ENCODE measurements at regions not wholly inside any gene's neighbourhood (a gene's known extent, or its start where the extent isn't known, plus 50 kb on each side); places are given as distances from the start of the nearest gene placed in this dataset.

DNA sequence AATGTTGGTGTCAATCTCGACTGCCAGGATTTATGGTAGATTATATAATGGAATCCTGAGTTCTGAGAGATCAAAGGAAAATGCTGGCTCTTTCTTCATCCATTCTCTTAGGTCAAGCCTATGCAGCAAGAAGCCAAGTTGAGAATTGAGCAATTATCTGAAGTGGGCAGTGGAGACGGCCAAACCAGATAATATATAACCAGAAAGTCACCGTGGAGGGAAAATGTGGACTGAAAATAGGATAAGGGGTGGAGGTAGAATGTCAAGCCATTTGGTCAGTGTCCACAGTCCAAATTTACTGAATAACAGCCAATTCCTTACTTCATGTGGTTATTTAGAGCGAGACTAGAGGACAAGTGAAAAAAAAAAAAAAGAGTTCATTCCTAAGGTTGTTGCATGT, 107.8 kb upstream of the ESR1 start:
- DNase-seq (ENCODE audit: low read depth in 1 of 2, low spot score in 1 of 2): no peak

DNA sequence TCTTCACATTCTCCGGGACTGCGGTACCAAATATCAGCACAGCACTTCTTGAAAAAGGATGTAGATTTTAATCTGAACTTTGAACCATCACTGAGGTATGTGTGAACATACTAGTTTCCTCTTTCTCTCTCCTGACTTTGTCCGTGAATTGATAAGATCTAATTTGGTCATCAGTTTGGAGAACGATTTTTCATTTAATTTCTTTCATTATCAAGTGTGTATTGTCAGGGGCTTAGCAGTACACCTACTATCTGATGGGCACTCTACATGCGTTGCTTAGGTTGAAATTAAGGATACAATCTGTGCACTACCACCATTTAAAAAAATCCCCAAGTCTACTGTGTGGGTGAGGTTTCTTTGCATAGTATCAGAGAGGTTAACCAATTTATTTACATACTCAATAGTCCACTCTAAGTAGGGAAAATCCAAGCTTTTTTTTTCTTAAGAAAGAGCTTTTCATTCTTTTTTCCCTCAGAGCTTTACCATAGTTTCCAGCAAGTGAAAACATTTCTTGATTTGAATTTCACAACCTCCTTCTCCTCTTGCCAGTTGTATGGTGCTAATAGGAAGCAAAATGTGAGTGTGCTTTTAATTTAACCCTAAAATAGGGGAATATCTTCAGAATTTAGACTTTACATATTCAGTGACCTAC, 105.4 kb upstream of the ESR1 start:
- no peak for DNase-seq (ENCODE audit: low read depth in 1 of 2, low spot score in 1 of 2)

DNA sequence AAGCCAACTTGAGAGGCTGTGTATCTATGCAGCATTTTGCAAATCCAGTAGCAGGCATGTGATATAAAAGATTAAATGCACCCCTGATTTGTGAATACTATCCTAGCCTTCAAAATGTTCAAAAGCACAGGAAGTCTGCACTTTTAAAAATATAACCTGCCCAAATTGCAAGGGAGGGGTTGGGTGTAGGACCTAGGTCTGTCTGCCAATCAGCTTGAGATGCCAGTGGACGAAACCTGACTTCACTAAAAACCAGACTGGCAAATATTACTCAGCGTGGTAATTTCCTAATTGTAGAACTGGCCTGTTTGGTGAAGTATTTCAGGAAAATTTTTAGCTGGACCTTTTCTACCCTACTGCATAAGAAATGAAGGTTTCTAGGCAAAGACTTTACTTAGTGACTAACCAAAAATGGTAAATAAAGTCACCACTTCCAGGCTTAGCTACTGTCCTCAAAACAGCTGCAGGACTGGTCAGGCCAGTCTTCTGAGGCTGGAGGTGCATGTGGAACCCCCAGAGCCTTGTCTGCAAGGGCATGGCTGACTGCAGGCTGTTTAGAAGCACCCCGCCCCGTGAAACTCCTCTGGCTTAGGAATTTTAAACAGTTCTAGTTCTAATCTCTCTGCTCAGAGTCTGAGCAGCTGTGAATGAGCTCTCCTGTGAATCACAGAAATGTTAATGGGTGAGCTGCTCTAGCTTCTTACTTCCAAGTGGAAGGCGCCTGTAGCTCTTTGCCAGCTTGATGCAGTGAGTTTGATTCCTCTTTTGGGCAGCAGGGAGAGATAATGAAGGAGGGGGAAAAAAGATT, 104.4 kb upstream of the ESR1 start:
- DNase-seq (ENCODE audit: low read depth in 1 of 2, low spot score in 1 of 2): no peak

DNA sequence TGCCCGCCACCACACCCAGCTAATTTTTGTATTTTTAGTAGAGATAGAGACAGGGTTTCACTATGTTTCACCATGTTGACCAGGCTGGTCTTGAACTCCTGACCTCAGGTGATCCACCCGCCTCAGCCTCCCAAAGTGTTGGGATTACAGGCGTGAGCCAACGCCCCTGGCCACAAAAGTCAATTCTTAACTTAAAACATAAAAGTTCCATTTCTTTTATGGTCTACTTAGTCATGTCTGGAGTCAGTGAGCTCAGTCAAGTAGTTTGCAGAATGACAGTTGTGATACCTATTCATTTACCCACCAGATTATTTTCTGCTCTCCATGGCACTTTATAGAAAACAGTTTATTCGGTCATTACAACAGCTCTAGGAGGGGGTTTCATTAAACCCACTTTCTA, 103.1 kb upstream of the ESR1 start:
- no peak for DNase-seq (ENCODE audit: low read depth in 1 of 2, low spot score in 1 of 2)

DNA sequence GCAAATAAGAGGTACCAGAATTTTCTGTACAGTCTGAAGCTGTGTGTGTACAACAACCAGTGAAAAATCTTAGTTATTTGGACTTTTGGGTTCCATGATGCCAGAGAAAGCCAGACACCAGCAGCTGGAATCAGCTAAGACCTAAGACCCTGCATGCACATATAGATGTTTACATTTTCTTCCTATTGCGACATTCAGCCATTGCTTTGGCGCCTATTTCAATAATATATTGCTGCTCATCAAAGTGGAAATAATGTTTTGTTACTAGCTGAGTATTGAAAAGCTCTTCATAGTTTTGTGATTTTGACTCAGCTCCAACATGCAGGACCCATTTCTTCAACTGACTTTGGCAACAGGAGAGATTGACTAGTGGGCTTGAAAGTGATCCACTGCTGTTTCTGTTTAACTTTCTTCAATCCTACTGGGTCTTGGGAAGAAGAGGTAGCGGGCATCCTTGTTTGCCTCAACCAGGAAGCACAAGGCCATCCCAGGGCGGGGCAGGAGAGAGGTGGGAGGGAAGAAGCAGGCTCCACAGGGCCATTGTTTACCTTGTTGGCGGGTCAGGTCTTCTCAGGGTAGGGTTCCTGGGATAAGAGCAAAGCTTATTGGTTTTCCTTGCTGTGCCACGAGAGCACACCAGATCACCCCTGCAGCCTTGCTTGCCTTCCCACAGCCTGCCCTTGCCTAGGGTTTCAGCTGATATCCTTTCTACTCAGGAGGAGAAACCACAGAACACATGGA, 101.3 kb upstream of the ESR1 start:
- no peak for DNase-seq (ENCODE audit: low read depth in 1 of 2, low spot score in 1 of 2)

DNA sequence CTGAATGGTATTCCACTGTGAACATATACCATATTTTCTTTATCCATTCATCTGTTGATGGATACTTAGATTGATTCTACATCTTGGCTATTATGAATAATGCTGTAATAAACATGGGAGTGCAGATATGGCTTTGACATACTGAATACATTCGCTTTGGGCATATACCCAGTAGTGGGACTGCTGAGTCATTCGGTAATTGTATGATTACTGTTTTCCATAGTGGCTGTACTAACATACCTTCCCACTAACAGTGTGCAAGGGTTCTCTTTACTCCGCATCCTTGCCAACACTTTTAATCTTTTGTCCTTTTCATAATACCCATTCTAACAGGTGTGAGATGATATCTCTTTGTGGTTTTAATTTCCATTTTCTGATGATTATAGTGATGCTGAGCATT, 98.2 kb upstream of the ESR1 start:
- DNase-seq (ENCODE audit: low read depth in 1 of 2, low spot score in 1 of 2): no peak

DNA sequence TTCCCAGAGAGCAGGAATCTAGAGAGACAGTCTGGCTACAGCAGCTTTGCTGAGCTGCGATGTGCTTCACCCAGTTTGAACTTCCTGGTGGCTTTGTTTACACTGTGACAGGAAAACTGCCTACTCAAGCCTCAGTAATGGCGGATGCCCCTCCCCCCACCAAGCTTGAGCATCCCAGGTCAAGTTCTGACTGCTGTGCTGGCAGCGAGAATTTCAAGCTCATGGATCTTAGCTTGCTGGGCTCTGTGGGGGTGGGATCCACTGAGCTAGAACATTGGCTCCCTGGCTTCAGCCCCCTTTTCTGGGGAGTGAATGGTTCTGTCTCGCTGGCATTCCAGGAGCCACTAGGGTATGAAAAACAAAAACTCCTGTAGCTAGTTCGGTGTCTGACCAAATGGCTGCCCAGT, 91.0 kb upstream of the ESR1 start:
- no peak for DNase-seq (ENCODE audit: low read depth in 1 of 2, low spot score in 1 of 2)

DNA sequence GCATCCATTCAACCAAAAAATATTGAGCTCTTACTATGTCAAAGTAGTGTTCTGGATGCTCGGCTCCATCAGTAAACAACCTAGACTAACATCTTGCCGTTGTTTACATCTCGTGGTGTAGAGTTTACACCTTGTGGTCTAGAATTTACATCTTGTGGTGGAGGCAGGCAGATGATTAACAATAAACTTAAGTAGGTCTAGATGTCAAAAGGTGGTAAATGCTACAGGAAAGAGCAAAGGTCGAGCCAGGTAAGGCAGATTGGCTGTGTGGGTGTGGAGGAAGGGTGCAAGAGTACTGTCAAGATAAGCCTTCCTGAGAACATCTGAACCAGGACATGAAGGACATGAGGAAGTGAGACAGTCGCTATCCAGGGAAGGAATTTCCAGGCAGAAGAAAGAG, 88.4 kb upstream of the ESR1 start:
- no peak for DNase-seq (ENCODE audit: low read depth in 1 of 2, low spot score in 1 of 2)

DNA sequence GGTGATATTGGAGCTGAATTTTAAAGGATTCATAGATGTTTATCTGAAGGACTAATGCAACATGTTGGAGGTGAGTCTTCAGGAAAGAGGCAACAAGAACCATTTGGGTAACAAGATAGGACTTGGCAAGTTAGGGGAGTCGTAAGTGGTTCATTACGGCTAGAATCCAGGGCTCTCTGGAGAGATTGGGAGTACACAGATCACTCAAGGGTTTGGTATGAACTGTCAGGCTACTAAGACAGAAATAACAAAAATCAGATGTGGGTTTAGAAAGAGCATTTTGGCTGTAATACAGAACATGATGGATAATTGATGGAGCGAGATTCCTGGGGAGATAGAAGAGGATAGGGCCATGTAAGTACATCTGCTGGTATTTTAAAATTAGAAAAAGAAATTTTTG, 86.3 kb upstream of the ESR1 start:
- DNase-seq (ENCODE audit: low read depth in 1 of 2, low spot score in 1 of 2): no peak

DNA sequence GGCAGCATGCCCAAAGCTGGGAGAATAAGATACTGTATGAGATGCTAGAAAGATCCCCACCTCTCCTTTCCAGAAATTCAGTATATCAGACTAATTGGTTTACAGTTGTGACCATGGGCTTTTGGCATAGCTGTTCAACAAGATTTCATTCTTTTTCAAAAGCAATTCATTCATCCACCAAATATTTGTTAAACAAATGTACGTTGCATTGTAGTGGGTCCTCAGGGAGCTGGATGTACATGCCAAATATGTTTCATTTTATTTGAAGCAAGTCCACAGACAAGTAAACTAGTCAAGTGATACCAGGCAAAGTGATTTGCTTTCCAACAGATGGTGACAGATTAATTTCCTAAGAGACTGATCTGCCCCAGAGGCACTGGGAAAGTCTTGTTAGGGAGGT, 85.8 kb upstream of the ESR1 start:
- DNase-seq (ENCODE audit: low read depth in 1 of 2, low spot score in 1 of 2): no peak

DNA sequence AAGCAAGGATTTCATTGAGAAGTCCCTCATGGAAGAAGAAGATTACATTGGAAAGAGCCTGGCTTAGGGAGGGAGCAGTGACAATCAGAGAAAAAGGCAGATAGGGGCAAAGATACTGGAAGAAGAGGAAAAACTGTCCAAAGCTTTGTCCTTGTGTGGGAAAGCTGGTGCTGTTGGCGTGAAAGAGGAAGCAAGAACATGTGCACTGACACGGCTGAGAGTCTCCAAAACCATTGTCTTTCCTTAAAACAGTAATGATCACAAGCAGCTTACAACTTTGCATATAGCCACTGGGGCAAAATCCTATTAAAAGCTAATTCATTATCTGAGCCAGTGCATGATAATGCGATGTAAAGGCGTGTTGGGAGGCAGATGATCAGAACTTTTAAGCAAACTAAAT, 85.1 kb upstream of the ESR1 start:
- DNase-seq (ENCODE audit: low read depth in 1 of 2, low spot score in 1 of 2): no peak

DNA sequence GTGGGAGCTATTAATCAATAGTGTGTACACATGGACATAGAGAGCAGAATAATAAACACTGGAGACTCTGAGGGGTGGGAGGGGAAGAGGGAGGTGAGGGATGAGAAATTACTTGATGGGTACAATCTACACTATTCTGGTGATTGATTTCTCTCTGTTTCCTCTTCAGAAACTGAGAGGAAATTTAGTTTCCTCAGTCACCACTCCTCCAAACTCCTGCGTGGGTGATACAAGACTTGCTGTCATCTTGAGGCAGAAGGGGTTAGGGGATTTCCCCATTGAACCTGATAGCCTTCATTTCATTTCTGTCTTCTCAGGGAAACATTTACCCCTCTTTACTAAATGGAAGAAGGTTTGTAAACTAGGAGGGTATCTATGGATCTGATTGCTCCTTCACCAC, 84.3 kb upstream of the ESR1 start:
- peak in 1 of 2 donors; percentile 68 for DNase-seq (ENCODE audit: low read depth in 1 of 2, low spot score in 1 of 2)

DNA sequence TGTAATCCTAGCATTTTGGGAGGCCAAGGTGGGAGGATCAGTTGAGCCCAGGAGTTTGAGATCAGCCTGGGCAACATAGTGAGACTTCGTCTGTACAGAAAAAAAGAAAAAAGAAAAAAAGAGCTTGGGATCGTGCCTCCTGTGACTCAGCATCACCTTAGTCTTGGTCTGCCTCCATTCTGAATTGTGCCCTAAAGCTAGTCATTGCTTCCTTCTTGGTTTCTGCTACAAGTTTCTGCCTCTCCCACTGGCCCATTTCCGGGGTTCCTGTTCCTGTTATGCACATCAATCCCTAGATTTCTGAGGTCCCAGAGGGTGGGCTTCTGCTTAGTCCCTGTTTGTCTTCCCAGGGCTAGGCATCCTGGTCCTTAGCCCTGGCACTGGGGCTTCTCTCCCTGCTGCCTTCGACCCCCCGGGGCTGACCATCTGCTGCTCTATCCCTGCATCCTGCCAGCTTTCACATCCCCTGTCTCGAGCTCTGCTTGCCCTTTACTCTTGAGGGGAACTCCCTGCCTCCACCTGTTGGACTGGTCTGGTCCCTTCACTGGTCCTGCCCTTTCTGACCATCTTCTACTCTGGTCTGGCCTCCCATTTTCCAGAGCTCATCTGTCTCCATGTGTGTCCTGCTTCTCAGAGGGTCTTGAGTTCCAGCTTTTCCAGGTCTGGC, 77.5 kb upstream of the ESR1 start:
- DNase-seq (ENCODE audit: low read depth in 1 of 2, low spot score in 1 of 2): no peak

DNA sequence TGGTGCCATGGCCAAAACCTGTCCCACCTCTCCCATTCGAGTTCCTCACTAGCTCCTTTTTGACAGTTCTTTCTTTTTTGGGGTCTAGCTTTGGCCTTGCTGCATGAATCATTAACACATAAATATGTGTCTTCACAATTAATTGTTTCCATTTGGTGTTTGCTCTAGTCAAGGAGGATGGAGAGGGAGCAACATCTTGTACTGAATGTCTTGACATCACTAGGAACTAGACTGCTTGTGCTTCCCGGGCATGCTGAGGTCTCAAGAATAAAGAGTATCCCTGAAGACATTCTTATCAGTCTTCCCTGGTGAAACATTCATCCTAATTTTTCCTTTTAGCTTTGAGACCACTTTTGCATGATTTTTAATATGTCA, 77.0 kb upstream of the ESR1 start:
- no peak for DNase-seq (ENCODE audit: low read depth in 1 of 2, low spot score in 1 of 2)

DNA sequence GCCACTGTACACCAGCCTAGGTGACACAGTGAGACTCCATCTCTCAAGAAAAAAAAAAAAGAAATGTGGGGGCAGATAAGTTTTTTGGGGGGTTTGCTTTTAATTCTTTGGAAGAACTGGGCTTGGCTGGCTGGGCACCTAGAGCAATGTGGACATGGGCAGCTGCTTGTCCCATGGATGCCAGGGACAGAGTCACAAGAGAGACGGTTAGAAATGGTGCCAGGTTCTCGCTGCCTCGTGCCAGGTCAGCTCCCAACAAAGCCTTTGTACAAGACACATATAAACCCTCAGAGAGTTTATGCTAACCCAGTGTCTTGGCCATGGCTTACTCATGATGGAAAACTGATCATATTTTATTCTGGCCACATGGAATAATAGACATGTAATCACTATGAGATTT, 76.2 kb upstream of the ESR1 start:
- DNase-seq (ENCODE audit: low read depth in 1 of 2, low spot score in 1 of 2): no peak

DNA sequence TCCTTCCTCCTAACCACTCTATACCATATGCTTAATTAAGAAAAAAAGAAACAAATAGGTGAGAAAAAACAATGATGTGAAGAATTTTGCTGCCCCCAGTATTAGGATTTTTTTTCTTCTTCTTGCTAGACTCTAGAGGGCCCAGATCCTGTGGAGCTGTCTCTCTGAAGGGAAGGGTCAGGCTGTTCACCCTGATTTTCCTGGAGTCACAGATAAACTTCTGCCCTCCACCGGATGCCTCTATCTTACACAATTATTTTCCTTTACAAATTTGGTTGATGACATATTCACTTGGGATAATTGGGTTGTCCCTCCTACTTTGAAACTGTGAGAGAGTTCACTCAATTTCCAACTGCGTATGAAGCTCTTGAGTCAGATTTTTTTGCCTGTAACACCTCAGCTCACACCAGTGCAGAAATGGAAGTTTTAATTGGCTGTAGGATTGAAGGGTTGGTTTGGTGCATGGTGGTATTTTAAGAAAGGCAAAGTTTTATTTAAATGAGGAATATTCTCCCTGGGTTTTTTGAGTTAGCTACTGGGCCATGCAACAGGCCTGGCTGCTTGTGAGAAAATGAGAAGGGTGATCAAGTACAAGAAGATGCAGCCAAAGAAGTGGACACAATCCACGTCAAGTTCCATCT, 73.7 kb upstream of the ESR1 start:
- DNase-seq (ENCODE audit: low read depth in 1 of 2, low spot score in 1 of 2): no peak

DNA sequence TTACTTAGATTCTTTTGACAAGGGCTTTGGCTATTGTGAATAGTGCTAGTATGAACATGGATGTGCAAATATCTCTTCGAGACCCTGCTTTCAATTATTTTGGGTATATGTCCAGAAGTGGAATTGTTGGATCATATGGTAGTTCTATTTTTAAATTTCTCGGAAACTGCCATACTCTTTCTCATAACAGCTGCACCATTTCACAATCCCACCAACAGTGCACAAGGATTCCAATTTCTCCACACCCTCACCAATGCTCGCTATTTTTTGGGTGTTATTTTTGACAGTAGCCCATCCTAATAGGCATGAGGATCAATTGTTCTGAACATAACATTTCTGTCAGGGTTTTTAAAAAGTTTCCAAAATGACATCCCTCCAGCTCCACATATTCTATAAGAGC, 69.2 kb upstream of the ESR1 start:
- no peak for DNase-seq (ENCODE audit: low read depth in 1 of 2, low spot score in 1 of 2)

DNA sequence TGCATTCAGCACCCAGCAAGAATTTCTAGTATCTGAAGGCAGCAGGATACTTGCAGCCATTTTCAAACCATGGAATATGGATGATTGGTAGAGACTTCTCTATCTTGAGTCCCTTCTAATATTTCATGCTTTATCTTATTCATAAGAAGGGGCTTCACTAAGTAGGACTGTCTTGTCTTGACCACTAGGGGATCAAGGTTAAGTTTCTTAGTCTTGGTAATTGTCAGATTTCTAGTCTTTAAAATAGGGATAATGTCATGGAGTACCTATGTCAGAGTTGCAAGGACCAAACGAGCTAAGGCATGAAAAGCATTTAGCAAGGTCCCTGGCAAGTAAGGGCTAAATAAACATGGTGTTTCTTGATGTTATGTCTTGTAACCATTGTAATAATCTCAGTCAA, 68.5 kb upstream of the ESR1 start:
- DNase-seq (ENCODE audit: low read depth in 1 of 2, low spot score in 1 of 2): no peak

DNA sequence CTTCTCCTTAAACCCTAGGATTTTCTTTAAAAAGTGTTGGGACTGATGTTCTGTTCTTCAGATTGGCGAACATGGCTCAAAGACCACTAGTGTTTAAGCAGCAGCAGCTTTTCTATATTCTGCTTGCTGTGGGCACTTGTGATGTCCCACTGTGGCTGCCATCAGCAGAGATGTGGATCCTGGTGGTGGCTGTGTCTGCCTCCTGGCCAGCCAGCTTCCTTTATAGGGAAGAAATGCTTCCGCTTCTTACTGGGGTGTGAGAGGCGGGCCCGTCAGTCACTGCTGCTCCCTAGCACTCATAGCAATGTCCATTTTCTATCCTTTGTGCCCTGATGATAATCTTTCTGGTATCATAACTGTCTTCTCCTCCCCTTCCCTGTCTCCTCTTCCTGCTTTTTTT, 66.7 kb upstream of the ESR1 start:
- no peak for DNase-seq (ENCODE audit: low read depth in 1 of 2, low spot score in 1 of 2)

DNA sequence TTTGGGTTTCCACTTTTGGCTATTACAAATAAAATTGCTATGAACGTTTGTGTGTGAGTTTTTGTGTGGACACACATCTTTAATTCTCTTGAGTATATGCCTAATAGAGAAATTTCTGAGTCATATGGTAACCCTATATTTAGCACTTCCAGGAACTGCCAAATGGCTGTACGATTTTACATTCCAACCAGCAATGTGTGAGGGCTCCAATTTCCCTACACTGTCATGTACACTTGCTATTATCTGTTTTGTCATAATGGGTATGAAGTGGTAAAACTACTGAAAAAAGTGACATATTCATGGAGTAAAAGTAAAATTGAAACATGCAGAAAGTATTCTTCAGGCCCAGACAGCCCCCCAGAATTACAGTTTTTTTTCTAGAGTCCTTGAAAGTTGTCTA, 59.6 kb upstream of the ESR1 start:
- DNase-seq (ENCODE audit: low read depth in 1 of 2, low spot score in 1 of 2): no peak

DNA sequence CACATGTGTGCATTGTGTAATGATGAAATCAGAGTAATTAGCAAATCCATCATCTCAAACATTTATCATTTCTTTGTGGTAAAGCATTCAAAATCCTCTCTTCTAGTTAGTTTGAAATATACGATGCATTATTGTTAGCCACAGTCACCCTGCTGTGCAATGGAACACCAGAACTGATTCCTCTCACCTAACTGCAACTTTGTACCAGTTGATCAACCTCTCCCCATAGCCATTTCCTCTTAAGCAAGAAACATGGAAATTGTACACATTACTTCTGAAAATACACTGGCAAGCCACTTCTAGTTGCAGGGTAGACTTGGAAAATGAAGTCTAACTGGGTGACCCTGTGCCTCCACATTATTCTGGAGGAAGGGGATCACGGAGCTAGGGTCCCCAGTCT, 58.1 kb upstream of the ESR1 start:
- DNase-seq (ENCODE audit: low read depth in 1 of 2, low spot score in 1 of 2): no peak

Data from activated CD4-positive, alpha-beta T cell treated with anti-CD3 and anti-CD28 coated beads, Interleukin-2, amount 50 U/mL, for 24 hours (primary cell).